ENCODE measurements at regions not wholly inside any gene's neighbourhood (a gene's known extent, or its start where the extent isn't known, plus 50 kb on each side); places are given as distances from the start of the nearest gene placed in this dataset.

DNA sequence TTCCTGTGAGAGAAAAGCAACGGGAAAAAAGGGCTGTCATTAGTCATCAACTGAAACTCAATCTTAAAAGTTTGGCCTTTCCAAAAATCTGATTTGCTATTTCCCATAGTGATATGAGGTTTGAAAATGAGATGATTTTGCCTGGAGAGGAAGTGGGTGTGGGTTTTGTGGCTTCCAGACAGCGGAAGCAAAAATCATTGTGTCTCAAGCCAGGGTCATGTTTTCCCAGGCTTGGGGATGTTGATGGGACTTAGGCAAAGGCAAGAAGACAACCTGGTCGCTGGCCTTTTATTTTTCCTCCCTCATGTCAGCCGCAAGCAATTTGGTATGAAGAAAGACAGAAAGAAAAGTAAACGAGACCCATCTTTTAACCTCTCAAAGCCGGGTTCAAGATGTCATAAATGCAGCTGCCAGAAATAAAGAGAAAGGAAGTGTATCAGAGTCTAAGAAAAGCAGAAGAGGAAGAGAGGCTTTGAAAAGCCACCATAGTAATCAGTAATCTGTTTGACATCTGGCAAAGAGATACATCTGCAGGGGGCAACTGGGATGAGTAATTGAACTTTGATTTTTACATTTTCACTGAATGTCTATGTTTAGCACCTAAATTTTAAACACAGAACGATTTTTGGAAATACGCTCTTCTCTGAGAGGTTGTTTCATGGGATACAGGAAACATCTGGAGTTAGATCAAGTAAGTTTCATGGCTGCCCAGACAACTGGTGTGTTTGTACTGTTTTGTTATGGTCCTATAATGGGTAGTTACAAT lies 521.6 kb upstream of the SLIT2 start:
- H3K4me1 Mint-ChIP-seq (ENCODE audit: low read depth, unreplicated experiment) = no peaks in the 10 kb centered on the region
- H3K36me3 Mint-ChIP-seq (ENCODE audit: unreplicated experiment) = no peaks in the 10 kb centered on the region
- TF ChIP-seq, protein P1, sequence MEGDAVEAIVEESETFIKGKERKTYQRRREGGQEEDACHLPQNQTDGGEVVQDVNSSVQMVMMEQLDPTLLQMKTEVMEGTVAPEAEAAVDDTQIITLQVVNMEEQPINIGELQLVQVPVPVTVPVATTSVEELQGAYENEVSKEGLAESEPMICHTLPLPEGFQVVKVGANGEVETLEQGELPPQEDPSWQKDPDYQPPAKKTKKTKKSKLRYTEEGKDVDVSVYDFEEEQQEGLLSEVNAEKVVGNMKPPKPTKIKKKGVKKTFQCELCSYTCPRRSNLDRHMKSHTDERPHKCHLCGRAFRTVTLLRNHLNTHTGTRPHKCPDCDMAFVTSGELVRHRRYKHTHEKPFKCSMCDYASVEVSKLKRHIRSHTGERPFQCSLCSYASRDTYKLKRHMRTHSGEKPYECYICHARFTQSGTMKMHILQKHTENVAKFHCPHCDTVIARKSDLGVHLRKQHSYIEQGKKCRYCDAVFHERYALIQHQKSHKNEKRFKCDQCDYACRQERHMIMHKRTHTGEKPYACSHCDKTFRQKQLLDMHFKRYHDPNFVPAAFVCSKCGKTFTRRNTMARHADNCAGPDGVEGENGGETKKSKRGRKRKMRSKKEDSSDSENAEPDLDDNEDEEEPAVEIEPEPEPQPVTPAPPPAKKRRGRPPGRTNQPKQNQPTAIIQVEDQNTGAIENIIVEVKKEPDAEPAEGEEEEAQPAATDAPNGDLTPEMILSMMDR (IDR thresholded peaks at IDR 0.05; ENCODE audit: partially characterized antibody, unreplicated experiment) = no peak
- H3K27ac Mint-ChIP-seq (ENCODE audit: unreplicated experiment) = no peak overlapping the region
- no peak for DNase-seq
- H3K4me3 Mint-ChIP-seq (ENCODE audit: unreplicated experiment) = no peak overlapping the region
- H3K27me3 Mint-ChIP-seq (ENCODE audit: unreplicated experiment) = no peaks in the 10 kb centered on the region
- no peaks in the 10 kb centered on the region for H3K9me3 Mint-ChIP-seq (ENCODE audit: unreplicated experiment)

DNA sequence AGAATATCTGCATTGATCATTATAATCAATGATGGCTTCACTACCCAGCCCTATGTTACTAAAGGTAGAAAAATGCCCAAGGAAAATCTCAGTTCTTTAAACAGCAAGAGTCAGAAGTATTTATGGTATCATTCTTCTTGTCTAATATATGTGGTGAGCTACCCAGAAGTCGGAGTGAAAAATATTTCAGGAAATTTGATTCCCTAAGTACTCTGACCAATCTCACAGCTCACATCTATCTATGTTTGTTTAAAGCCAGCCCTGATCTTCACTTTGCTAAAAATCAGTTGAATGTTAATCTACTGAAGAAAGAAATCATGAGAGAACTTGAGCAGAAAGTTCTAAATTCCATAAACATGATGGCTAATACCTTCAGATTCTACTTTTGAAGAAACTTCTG lies 522.9 kb upstream of the SLIT2 start:
- no peak overlapping the region for H3K27ac Mint-ChIP-seq (ENCODE audit: unreplicated experiment)
- no peaks in the 10 kb centered on the region for H3K4me1 Mint-ChIP-seq (ENCODE audit: low read depth, unreplicated experiment)
- DNase-seq = no peak
- TF ChIP-seq, protein P1 (IDR thresholded peaks at IDR 0.05; ENCODE audit: partially characterized antibody, unreplicated experiment) = no peak
- H3K27me3 Mint-ChIP-seq (ENCODE audit: unreplicated experiment) = no peaks in the 10 kb centered on the region
- no peak overlapping the region for H3K4me3 Mint-ChIP-seq (ENCODE audit: unreplicated experiment)
- no peaks in the 10 kb centered on the region for H3K36me3 Mint-ChIP-seq (ENCODE audit: unreplicated experiment)
- no peaks in the 10 kb centered on the region for H3K9me3 Mint-ChIP-seq (ENCODE audit: unreplicated experiment)

DNA sequence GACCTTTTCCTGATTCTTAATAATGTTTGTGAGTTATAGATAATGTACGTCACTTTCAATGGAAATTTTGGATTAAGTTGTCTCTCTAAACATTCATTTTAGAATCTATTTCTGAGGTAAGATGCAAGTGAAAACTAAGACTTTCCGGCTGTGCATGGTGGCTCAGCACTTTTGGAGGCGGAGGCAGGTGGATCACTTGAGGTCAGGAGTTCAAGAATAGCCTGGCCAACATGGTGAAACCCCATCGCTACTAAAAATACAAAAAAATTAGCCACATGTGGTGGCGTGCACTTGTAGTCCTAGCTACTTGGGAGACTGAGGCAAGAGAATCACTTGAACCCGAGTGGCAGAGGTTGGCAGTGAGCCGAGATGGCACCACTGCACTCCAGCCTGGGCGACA lies 524.6 kb upstream of the SLIT2 start:
- DNase-seq = no peak
- Mint-ChIP-seq H3K9me3 (ENCODE audit: unreplicated experiment) (no peaks in the 10 kb centered on the region), H3K4me1 (ENCODE audit: low read depth, unreplicated experiment) (no peaks in the 10 kb centered on the region), H3K27me3 (ENCODE audit: unreplicated experiment) (no peaks in the 10 kb centered on the region), H3K4me3 (ENCODE audit: unreplicated experiment) (no peak overlapping the region), H3K36me3 (ENCODE audit: unreplicated experiment) (no peaks in the 10 kb centered on the region), H3K27ac (ENCODE audit: unreplicated experiment) (no peak overlapping the region)
- TF ChIP-seq, protein P1 (IDR thresholded peaks at IDR 0.05; ENCODE audit: partially characterized antibody, unreplicated experiment) = no peak

DNA sequence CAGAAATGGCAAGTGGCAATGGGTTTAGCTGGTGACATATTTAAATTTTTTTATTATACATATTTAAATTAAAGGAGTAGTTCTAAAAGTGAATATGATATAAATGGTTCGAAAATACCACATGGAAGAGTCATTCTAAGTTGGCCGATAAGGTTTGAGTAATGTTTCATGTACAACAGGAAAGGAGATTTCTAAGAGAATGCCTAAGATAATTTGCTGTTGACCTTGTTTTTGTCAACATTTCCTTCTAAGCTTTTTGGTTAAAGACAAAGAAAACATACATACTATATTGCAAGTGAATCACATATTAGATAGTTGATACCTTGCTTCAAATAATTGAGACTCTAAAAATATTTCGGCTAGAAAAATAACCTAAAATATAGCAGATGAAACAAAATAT lies 526.6 kb upstream of the SLIT2 start:
- Mint-ChIP-seq H3K4me1 (ENCODE audit: low read depth, unreplicated experiment) (no peaks in the 10 kb centered on the region), H3K27me3 (ENCODE audit: unreplicated experiment) (no peaks in the 10 kb centered on the region), H3K36me3 (ENCODE audit: unreplicated experiment) (no peaks in the 10 kb centered on the region), H3K4me3 (ENCODE audit: unreplicated experiment) (no peak overlapping the region), H3K27ac (ENCODE audit: unreplicated experiment) (no peak overlapping the region), H3K9me3 (ENCODE audit: unreplicated experiment) (no peaks in the 10 kb centered on the region)
- no peak for DNase-seq
- TF ChIP-seq, protein P1 (IDR thresholded peaks at IDR 0.05; ENCODE audit: partially characterized antibody, unreplicated experiment) = no peak

DNA sequence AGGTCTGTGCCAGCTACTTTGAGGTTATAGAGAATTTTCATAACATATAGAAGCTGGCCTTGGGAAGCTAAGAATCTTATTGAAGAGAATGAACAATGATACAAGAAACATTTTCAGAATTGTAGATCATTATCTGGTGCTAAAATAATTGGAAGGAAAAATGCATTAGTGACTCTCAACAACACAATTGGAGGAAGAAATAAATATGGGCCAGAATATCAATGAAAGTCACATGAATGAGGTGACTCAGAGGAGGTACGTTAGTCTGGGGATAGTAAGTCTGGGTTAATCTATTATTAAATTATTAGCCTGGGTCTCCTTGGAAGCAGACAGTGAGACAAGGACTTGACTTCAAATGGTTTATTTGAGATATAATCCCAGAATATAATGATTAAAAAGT lies 529.3 kb upstream of the SLIT2 start:
- Mint-ChIP-seq H3K4me1 (ENCODE audit: low read depth, unreplicated experiment) (no peaks in the 10 kb centered on the region), H3K4me3 (ENCODE audit: unreplicated experiment) (no peak overlapping the region), H3K36me3 (ENCODE audit: unreplicated experiment) (no peaks in the 10 kb centered on the region), H3K27ac (ENCODE audit: unreplicated experiment) (no peak overlapping the region), H3K9me3 (ENCODE audit: unreplicated experiment) (no peaks in the 10 kb centered on the region), H3K27me3 (ENCODE audit: unreplicated experiment) (no peaks in the 10 kb centered on the region)
- TF ChIP-seq, protein P1 (IDR thresholded peaks at IDR 0.05; ENCODE audit: partially characterized antibody, unreplicated experiment) = no peak
- no peak for DNase-seq

Measured in glutamatergic neuron (in vitro differentiated cells).